Inflammatory macrophage treated with lipopolysaccharide for 1 hour (primary cell): ENCODE measurements at regions not wholly inside any gene's neighbourhood (a gene's known extent, or its start where the extent isn't known, plus 50 kb on each side); places are given as distances from the start of the nearest gene placed in this dataset.
"Not testable (repeated sequence)": the region's sequence is repeated elsewhere in the genome, so short reads cannot be mapped to it uniquely, and the experiment has no call there.

Experiments
- DNase-seq, 2 donors: peaks; one replicate each; pipeline ENCODE4 v3.0.0-alpha.2; 2020 to 2022

GRCh38 chr13:58235454-58235853, 603.9 kb downstream of the PCDH17 start:
- no peak for DNase-seq

- no peak for DNase-seq
These were observed 607.6 kb downstream of the PCDH17 start for GRCh38 chr13:58238972-58239773.

DNA sequence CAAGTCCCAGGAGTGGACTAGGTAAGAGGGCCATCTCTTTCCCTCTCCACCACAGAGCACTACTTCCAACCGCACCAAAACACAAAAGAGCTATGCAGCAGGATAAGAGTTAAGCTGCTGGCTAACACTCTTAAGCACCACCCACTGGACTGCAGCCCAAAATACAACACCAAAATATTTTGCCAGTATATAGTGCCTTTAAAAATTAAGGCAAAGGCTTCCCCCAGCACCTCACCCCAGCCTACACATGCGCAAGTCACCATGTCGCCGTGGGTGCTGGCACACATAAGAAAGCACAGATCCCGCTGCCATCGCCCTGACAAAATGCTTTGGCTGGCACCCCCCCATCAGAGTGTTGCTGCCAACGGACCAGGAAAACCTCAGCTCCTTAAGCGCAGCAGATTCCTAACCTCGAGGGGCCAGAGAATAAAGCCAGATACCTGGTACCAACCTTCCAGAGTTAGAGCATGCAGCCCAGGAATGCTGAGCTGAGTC, 608.3 kb downstream of the PCDH17 start:
- DNase-seq, result no peak

DNA sequence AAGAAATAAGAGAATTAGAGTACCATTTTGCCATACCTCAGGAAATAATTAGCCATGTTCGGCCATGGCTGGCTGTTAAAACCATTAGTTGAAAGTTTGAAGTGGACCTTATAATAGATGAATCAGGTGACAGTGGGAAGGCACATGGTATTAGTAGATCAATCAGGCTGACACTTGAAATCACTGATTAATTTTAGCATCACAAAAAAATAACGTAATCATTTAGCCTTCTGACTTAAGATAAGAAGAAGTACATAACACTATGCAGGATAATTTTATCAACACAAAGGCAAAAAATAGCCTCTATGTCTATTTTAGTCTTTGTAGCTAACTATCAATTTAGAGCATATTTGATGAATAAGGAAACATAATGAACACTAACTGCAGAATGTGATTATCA, 615.5 kb downstream of the PCDH17 start:
- no peak for DNase-seq

DNA sequence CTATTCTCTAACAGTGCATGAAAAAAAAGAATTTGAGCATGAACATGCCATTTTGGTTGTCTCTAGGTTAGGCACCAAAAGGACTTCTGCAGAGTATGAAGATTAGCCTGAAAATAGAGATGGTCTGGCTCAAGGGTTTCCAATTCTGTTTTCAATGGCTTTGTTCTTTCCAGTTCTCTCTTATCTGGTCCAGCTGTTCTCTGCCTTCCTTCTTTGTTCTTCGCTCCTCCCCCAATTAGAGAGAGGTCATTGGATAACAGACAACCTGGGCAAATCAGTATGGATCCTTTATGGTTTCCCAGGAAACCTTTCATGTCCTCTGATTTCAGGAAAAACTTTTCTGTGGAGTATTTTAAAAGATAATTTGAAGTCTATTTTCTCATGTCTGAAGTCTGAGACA, 623.4 kb downstream of the PCDH17 start:
- DNase-seq, result no peak

GRCh38 chr13:58266271-58266670, 634.7 kb downstream of the PCDH17 start:
- DNase-seq, result no peak

DNA sequence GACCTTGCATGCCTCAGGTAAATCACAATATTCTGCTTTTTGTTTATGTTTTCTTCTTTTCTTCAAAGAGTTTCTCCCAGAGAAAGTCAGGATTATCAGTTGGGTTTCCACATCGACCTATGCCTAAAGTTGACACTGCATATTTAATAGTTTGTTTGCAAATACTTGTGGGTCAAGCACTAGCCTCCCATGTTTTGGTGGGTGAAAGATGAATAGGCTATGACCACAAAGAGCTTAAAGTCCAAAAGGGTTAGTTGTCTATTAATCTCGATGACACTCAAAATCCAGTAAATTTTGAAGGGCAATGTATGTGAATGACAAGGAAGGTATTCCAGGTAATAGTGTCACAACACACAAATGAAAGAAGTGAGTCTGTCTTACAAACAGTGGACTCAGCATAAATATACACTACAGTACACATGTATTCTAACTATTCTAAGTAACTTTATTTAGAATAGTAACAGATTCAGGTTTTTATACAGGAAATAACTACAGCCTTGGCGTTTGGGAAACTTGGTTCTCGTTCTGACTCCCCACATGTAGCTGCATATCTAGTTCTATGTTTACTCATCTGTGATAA, 667.1 kb downstream of the PCDH17 start:
- DNase-seq, result no peak

DNA sequence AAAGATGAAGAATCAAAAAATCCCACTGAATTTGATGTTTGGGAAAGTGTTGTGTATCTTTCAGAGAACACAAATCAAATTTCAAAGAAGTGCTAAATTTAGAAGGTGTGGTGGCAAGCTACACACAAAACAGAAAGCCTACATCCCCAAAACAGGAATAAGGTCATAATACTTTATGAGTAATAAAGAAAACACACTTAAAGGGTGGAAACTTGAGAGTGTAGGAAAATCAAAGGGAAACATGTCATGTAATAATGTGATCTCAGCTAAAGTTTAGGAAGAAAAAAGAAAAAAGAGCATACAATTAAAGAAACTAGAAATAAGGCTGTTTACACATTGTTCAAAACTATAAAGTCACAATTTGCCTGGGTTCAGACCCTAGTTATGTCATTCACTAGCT, 668.7 kb downstream of the PCDH17 start:
- no peak for DNase-seq

DNA sequence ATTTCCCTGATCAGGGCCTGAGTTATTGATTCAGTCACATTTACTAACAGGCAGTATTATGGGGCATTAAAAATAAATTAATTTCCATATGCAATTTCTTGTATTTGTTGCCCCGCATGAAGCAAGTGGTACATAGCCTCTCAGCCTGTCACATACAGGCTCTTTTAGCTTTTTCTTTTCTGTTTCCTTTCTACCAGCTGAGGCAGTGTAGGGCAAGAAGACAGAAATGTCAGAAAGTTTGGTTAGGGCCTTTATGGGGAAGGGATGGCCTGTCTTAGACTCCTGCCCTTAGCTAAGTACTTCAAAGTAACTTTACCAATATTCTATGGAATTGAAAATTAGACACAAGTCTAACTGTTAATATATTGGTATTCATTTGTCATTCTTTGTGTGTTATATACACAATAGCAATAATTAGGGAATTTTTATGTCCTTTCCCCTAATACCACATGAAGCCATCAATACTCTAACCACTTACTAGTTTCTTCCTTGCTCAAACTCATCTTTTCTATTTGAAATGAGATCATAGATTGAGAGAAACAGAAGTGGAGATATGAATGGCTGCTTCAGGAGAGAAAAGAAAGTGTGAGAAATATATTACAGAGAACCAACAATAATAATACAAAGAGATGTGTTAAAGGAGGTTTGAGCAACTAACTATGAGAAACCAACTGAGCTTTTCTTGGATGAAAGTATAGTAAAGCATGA, 669.6 kb downstream of the PCDH17 start:
- no peak for DNase-seq

DNA sequence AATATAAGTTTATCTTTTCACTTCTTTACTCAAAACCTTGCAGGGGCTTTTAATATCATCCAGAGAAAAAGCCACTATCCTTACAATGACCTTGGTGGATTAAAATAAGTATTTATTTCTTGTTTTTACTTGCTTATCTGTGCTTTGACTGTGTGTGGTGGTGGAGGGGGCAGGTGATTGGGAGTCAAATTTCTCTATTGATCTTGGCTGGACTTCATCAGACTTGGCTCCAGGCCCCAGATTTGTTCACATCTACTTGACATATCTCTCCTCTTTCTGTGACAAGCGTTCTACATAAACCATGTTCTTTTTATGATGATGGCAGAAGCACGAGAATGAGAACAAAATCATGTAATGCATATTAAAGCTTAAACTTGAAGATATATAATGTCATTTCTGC, 670.8 kb downstream of the PCDH17 start:
- DNase-seq, result no peak

DNA sequence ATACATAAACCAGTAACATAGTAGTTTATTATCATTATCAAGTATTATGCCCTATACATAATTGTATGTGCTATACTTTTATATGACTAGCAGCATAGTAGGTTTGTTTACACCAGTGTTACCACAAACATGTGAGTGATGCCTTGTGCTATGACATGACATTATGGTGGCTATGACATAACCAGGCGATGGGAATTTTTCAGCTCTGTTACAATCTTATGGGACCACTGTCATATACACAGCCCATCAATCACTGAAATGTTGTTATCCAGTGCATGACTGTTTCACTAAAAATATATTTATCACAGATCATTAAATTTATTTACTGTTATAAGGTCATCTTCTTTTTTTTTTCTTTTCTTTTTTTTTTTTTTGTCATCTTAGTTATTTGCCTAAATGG, 674.5 kb downstream of the PCDH17 start:
- no peak for DNase-seq

- peak; percentile 70 to 87 for DNase-seq
These were observed 681.7 kb downstream of the PCDH17 start for GRCh38 chr13:58313219-58313618.

DNA sequence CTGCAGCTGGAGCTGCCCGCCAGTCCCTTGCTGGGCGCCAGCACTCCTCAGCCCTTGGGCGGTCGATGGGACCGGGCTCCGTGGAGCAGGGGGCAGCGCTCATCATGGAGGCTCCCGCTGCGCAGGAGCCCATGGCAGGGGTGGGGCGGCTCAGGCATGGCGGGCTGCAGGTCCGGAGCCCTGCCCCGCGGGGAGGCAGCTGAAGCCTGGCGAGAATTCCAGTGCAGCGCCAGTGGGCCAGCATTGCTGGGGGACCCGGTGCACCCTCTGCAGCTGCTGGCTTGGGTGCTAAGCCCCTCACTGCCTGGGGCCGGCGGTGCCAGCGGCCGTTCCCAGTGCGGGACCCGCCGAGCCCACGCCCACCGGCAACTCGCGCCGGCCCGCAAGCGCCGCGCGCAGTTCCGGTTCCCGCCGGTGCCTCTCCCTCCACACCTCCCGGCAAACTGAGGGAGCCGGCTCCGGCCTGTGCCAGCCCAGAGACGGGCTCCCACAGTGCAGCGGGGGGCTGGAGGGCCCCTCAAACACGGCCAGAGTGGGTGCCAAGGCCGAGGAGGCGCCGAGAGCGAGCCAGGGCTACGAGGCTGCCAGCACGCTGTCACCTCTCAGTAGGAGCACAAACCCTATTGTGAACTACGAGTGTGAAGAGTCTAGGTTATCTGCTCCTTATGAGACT, 687.1 kb downstream of the PCDH17 start:
- no peak for DNase-seq

DNA sequence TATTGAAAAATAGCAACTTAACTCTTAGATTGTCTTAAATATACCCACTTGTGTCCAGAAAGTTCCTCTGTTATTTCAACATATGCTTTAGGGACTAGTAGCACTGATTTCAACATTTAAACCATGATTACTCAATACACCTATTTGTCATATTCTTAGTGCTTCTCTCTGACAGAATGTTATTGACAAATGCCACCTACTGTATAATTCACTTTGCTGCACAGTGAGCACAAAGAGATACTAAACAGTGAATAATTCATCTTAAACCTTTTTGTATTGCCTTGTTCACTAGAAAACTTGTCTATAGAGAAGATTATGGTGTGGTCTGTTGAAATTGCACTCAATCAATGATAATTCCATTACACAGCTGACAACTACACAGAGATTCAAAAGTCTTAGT, 692.6 kb downstream of the PCDH17 start:
- peak; percentile 90 for DNase-seq

- DNase-seq, result no peak
These were observed 698.2 kb downstream of the PCDH17 start for GRCh38 chr13:58329746-58330145.

GRCh38 chr13:58340895-58341294, 709.4 kb downstream of the PCDH17 start:
- no peak for DNase-seq

DNA sequence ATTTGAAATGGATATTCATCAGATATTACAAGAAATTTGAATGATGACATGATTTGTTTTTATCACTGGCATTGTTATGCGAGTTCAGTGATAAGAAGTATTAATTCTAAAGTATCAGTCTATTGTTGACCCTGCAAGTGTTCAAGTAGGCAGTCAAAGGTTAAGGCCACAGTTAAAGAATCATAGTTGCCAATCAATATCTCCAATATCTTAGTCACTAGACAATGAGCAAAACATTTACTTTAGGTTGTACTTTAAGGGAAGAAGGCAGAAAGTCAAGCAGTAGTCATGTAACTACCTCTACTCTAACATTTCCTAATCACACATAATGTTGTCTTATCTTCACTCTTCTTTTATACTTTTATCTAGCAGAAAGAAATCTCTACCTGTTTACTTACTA, 709.8 kb downstream of the PCDH17 start:
- DNase-seq, result no peak

- DNase-seq, result no peak
These were observed 711.5 kb downstream of the PCDH17 start for GRCh38 chr13:58343076-58343475.

- DNase-seq, result not testable (repeated sequence)
These were observed 720.6 kb downstream of the PCDH17 start for GRCh38 chr13:58352100-58352499.

DNA sequence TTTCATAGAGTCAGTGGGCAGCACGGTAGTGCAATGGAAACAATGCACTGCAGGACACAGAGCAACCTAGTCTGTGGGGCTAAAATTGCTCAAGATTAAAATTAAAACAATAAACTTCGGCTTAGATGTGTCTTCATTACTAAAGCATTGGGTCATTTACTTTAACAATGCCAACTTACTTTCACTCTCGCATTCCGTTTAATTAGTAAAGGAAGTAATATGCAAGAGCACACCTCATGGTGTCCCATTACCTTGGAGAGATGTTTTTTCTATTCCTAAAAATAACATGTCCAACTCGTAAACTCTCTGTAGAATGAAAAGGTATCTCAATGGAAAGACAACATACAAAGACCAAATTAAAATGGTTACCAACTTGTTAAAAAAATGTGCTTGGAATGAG, 738.4 kb downstream of the PCDH17 start:
- no peak for DNase-seq

GRCh38 chr13:58376349-58376748, 744.8 kb downstream of the PCDH17 start:
- no peak for DNase-seq

- no peak for DNase-seq
These were observed 745.2 kb downstream of the PCDH17 start for GRCh38 chr13:58376775-58377174.

DNA sequence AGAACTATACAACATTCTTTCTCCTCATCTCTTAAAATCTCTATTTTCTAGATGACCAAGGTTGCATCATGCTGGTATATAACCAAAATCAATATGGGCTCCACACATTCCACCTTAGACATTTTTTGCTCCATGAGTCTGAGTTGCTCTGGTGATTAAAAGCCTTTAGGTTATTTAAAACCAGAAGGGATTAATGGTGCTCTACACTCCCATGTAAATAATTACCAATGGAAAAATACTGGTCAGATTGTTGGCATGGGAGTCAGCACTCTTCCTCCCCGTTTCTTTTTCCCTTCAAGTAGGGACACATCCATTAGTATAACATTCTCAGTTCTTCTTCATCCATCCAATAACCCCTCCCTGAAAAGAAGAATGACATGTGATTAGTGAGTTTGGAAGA, 747.7 kb downstream of the PCDH17 start:
- no peak for DNase-seq
